ENCODE measurements at regions not wholly inside any gene's neighbourhood (a gene's known extent, or its start where the extent isn't known, plus 50 kb on each side); places are given as distances from the start of the nearest gene placed in this dataset.
"Not testable (repeated sequence)": the region's sequence is repeated elsewhere in the genome, so short reads cannot be mapped to it uniquely, and the experiment has no call there.

DNA sequence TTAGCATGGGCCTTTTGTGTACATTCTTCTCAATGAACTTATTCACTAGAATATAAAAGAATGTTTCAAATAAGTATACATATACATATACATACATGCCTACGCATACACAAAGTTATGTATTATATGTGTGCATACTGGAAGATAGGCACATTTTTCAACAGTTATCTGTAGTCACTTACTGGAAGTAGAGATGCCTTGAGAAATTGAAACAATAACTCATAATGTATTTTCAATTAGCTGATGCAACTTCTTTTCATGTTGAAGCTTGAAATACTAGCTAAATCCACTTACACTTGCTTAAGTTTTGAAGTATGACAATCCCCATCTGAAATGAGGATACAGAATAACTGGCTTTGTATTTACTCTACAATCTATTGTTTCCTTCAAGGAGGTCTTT, 469.0 kb upstream of the PTGER4 start:
- DNase-seq = no peak

DNA sequence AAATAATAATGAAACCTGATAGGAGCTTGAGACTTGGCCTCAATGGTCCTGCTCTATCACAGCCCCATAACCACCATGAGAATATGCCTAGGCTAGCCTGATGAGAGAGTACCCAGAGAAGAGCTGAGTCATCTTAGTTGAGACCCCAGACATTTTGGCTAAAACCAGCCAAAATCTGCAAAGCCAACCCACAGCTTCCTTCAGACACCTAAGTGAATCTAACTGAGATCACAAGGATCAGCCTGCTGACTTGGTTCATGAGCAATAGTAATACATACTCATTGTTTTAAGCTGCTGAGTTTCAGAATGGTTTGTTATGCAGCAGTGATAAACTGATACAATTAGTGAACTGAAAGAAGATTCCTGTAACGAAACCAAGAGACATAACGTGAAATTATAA, 473.7 kb upstream of the PTGER4 start:
- DNase-seq = no peak

DNA sequence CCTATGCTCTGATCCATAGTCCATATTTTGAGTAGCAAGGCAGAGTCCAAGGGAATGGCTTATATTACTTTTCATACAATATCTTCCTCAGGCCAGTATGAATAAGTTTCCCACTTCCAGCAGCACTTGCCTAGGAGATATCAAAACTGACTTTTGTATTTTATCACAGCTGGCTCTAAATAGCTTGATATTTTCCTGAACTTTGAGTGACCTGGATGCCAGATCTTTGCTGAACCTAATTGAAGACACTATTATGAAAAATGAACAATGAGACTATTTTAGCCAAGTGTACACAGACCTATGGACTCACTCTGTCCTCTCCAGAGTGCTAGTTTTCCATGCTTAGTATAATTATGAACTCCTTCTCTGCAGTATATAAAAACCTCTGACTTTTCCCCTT, 475.6 kb upstream of the PTGER4 start:
- no peak for DNase-seq

DNA sequence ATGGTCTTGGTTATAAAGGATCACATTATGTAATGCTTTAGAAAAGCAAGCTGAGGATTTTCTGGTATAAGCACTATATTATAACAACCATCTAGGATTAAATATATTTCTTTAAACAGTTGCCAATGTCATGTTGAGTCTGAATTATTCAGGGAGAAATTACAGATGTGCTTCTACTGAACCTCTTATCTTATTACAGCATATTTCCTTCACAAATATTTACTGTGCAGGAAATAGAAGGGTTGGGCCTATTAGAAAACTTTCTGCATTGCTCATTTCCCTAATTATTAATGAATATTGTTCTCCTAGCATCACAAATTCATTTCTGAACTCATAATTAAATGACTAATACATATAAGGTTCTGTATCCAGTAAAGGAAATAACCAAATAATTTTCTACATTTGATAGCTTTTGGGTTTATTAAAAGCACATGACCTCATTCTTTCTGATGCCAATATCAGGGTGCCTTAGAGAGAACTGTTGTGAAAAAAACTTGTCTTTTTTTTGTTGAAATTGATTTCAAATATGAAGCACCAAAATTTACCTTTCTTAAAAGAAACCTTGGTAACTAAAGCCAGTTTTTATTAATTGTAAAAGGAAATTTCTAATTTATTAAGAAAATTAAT, 476.8 kb upstream of the PTGER4 start:
- DNase-seq = no peak

DNA sequence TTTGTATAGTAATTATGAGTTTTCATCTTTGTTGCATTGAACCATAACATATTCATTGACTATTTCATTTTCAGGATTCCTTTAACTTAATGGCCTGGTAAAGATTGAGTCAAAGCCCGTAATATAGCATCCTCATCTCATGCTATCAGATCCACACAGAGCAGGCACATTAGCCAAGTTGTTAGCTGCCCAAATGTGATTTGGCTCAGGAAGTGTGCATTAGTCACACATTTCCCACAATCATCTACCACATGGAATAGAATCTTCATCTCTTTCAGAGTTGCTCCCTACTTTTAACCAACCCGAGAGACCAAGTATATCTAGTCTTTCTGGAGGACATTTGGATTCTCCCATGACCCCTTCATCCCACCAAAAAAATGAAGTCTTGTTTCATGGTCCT, 481.0 kb upstream of the PTGER4 start:
- DNase-seq = no peak

DNA sequence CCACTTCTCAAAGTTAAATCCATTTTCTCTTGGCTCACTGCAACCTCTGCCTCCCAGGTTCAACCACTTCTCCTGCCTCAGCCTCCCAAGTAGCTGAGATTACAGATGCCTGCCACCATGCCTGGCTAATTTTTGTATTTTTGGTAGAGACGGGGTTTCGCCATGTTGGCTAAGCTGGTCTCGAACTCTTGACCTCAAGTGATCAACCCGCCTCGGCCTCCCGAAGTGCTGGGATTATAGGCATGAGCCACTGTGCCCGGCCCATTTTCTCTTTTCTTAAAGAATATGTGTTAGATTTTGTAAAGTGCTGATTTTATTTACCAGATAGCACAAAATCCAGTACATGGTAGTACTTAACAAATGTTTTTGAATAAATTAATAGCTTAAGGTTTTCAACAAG, 484.1 kb upstream of the PTGER4 start:
- not testable (repeated sequence) for DNase-seq

DNA sequence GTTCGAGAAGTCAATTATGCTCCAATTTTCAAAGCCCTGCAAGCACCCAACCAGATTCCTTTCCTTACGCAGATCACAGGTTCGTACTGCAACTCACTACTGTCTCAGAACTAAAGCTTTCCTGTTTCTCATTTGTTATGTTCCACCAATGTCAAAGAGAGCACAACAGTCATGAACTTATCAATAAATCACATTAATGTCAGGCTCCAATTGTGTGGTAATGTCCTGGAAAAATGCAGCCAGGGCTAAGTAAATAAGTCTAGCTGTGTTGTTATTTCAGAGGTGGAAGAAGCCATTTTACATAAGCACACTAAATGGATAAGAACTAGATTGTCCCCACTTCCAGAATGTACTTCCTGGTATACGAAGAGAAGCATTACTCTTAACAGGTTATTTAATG, 488.6 kb upstream of the PTGER4 start:
- DNase-seq = no peak

DNA sequence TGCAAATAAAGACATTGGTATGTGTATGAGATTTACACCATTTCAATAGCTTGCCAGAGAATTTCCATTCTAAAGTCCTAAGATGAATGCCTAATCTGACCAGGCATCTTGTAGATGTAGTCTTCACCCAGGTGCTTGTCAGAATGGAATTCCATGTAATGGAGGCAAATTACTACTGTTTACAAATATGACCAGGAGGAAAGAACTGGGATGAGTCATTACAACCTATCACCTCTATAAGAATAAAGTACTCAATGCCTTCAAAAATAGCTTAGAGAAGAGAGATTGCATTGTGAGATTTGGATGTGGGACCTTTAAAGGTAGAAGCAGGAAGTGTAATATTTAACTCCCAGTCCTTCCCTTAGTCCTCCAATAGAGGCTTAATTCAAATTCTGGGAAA, 507.0 kb upstream of the PTGER4 start:
- DNase-seq = no peak

DNA sequence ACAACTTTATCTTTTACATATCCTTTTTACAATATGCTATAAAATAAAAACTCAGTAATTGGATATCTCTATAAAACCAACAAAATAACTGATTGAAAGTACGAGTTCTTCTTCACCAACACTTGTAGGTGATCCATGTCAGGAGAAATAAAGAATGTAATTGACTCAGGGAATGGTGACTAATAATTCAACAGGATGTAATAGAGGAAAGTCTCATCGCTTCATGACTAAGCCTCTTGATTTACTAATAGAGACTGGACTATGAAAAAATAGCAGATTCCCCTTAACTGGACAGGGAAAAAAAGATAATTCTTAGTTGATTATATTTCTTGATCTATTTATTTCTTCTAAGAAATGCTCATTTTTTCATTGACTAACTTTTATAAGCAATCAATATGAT, 507.7 kb upstream of the PTGER4 start:
- DNase-seq = no peak

DNA sequence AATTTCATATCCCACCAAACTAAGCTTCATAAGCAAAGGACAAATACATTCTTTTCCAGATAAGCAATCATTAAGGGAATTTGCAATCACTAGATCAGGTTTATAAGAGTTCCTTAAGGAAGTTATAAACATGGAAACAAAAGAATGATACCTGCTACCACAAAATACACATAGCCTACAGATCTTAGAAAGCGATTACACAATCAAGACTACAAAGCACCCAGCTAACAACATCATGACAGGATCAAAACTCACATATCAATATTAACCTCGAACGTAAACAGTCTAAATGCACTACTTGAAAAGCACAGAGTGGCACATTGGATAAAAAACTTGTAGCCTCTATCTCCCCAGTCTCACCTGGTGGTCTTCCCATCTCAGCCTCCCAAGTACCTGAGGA, 512.4 kb upstream of the PTGER4 start:
- no peak for DNase-seq

DNA sequence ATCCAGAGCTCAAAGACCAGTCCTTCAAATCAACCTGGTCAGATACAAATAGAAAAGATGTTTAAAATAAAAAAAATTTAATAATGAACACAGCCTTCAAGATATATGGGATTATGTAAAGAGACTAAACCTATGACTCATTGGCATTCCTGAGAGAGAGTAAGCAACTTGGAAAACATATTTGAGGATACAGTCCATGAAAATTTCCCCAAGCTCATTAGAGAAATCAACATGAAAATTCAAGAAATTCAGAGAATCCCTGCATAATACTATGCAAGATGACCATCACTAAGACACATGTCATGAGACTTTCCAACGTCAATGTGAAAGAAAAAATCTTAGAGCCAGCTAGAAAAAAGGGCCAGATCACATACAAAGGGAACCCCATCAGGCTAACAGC, 512.9 kb upstream of the PTGER4 start:
- DNase-seq = no peak

DNA sequence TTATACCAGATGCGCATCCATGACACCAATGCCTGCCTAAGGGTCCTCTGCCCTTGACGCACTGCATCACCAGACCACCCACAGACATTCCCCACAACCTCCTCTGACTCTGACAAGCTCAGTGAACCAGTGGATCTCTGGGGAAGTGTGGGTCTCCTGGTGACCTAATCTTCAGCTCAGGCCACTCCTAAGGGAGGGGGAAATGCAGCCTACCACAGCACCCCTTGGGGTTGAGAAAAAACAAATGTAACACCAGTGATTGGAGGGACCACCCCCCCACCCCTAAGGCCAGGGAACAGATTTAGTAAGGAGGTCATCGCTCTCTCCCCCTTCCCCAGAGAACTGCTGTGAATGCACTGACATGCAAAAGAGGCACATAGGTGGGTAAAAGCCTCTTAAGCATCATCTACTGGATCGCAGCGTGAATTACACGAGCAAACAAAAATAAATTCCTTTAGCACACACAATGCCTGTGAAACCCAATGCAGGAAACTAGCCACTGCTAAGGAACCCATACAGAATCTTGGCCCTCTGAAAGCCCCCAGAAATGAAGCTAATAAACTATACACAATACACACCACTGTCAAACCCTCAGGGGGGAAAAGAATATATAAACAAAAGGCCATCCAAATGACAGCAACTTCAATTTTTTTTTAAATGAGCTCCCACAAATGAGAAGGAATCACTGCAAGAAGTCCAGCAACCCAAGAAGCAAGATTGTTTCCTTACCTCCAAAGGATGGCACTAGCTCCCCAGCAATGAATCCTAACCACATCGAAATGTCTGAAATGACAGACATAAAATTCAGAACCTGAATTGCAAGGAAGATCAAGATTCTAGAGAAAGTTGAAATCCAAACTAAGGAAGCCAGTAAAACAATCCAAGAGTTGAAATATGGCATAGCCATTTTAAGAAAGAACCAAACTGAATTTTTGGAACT, 513.7 kb upstream of the PTGER4 start:
- no peak for DNase-seq

DNA sequence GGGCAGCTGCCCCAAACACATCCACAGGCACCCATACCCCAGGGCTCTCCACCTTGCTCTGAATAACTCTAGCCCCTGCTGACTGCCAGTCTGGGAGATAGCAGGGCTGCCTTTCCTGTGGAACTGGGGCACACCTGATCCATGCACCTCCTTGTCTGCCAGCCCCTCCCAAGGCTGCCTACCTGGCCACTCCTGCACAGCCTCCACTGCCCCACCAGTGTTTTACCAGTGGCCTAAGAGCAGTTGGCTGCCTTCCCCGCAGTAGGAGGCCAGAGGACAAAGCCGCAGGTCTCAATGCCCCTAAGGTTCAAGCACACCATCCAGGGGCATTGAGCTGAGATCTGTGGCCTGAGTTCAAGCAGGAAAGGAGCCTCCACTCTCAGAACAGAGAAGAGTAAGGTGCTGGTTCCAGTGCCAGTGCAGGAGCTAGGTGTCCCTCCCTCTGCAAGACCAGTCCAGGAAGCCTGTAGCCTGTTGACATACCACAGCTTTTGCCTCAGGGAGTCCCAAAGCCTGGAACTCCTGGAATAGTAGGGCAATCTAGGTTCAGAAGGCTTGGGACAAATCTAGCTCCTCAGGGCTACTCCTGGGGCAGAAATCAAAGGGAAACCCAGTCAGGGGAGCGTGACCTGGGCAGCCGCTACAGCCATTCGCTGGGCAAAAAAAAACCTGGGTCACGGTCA, 514.5 kb upstream of the PTGER4 start:
- no peak for DNase-seq

DNA sequence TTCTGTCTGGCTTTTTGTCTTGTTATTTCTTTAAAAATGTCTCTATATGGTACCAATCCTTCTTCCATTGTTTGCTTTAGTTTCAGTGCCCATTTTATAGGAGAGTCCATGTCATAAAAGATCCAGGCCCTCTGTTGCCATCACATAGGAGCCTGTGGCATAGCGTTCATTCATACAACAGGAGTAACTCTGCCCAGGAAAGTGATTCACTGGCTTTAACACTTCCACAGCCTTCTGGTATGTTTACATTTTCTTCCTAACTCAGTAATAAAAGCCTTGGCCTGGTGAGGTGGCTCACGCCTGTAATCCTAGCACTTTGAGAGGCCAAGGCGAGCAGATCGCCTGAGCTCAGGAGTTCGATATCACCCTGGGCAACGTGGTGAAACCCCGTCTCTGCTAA, 519.3 kb upstream of the PTGER4 start:
- DNase-seq = no peak

DNA sequence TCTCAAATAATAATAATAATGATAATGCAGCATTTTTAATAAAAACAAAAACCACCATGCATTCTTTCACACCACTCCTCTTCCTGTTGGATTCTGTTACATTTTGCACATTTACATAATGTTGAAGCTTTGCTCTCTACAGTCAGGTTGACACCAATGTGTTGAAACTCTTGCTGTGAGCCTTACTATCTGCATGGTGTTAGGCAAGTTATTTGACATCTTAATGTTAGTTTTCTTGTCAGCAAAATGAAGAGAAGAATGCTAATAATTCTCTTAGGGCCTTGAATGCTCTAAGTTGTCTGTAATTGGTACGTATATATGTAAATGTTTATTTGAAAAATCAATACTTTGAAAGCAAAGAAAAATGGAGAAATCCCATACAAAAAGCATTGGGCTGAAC, 525.5 kb upstream of the PTGER4 start:
- no peak for DNase-seq

DNA sequence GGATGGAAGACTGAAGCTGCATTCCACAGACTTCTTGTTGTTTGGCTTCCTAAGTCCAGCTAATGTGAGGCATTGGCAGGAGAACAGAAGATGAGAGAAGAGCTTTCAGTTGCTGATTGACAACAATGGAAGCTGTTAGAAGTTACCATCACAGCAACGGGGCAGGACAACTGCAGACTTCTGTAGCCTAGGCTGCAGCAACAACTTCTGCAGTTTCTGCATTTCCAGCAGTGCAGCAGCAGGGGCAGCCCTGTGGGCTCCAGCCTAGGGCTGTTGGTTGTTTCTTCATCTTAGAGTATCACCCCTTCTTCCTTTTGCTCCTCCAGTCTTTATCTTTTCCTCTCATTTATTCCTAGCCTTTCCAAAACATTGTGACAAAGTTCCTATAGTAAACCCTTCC, 528.8 kb upstream of the PTGER4 start:
- DNase-seq = no peak

DNA sequence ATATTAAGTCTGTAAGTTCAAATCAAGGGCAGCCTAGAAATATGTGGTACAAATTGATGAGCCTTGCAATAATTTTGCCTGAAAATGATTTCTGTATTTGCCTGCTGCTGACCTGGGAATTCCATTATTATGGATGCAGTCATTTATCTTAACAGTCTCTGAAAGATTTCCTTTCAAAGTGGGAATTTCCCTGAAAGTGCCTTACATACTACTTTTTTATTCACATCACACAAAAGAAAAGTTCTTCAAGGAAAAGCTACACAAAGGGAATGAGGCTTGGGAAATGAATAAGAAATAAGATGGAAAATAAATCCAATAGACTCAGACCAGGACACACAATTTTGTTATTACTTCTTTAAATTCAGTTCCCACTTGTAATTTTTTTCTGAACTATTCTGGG, 537.8 kb upstream of the PTGER4 start:
- no peak for DNase-seq

DNA sequence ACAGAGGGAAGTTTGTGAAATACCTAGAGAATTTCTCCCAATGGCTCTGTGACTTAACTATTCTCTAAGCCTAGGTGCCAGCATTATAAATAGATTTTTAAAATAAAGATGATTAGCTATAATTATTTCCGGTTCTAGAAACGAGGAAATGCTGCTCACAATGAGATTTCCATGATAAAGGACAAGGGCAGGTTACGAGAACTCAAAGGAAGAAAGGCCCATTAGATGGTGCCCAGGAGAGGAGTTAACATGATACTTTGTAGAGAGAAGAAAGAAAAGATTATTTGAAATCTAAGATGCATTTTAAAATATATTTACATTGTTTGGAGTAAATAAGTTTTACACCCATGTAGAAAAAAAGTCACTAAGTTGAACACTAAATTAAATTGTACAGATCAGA, 538.3 kb upstream of the PTGER4 start:
- DNase-seq = no peak

DNA sequence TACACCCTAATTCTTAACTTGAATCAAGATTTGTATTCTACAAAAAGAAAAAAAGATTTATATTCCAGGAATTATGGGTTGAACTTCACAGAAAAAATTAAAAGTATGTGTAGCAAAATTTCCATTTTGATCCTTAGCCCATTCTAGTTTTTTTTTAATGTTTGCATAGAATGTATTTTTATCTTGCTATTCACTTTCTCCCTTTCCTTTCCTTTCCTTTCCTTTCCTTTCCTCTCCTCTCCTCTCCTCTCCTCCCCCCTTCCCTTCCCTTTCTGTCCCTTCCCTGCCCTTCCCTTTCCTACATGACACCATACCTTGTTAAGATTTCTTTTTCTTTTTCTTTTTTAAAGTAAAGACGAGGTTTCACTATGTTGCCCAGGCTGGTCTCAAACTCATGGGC, 542.5 kb upstream of the PTGER4 start:
- DNase-seq = no peak

DNA sequence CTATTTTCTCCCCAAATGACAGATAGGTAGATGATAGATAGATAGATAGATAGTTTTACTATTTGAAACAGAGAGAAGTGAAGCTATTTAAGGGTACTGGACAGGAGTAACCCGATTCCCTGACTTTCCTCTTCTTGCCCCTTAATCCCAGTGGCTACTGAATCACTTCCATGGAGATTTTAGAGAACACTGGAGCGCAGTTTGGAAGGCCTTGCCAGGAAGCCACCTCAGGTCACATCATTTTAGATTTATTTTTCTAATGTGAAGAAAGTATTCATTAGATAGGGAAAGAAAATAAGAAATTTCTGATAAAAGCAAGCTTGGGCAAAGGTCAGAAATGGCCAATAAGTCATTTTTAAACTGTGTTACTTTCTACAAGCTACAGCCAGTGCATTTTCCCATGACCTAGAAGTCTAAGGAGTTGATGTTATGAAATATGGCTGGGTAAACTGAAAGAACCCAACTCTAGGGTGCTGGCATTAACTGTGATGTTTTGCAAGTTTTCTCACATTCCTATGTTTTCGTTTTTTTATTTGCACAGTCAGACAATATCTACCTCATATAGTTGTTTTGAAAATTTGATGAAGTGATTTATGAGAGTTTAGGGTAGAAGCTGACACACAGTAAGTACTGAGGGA, 544.7 kb upstream of the PTGER4 start:
- no peak for DNase-seq

DNA sequence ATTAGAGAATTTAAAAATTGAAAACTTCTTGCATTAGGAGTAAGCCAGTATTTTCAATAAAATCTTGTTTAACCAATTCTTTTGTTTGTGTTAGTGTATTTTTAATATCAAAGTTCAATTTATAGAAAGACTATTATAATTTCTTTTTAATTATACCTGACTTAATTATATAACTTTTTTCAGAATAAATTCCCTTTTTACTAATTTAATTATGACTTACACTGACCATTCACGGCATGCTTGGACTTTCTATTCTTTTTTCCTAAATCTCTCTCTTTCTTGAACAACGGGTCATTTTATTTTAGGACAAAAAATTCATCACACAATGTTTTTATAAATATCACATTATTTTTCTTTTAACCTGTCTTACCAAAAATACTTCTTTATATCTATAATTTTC, 555.3 kb upstream of the PTGER4 start:
- no peak for DNase-seq

DNA sequence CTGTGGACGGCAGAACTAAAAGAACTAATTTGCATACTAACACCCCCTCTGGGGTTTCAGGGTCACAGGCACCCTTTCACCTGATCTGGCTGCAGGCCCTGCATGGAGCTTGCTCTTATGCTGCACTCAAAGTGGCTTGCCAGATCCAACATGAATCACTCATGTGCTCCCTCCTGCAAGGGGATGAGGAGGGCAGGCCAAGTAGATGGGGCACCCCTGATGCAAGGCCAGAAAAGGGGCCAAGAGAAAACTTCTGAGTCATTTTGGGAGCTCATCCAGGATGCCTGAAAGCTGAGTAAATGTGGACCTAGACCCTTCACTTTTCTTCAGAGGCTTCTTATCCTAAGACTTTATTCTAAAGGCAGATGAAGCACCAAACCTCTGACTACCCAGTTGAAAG, 558.5 kb upstream of the PTGER4 start:
- no peak for DNase-seq

DNA sequence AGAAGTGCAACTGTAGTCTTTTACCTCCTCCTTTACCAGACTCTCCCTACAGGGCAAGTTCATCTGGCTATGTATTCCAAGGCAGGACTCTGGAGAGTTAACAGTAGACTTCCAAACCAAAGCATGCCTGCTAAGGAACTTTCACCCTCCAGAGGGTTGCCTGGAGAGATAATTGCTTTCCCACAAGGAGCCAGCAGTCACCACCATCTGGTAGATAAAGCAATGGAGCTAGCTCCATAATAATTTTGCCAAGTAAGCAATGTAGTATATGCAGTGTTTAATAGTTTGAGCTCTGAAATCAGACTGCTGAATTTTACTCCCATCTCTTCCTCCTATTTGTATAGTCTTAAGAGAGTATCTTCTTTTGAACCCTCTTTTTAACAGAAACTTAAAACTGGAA, 566.8 kb upstream of the PTGER4 start:
- no peak for DNase-seq

DNA sequence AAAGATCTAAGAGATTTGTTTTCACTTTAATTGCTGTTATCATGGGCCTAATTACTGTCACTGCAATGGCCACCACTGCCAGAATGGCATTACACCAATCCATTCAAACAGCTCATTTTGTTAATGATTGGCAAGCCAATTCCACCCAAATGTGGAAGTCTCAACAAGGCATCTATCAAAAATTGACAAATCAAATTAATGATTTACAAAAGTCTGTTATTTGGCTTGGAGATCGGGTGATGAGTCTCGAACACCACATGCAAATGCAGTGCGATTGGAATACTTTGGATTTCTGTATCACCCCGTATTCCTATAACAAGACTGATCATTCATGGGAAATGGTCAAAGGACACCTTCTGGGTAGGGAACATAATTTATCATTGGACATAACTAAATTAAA, 568.7 kb upstream of the PTGER4 start:
- DNase-seq = not testable (repeated sequence)
